SK-N-SH treated with all-trans-retinoic acid at 6 μM for 48 hours (cell line): ENCODE measurements at regions not wholly inside any gene's neighbourhood (a gene's known extent, or its start where the extent isn't known, plus 50 kb on each side); places are given as distances from the start of the nearest gene placed in this dataset.

Experiments used
- ARNTL ChIP-seq: fragments of 450-650 bp; formaldehyde crosslinking; IDR thresholded peaks from 2 replicates; pipeline ENCODE4 v1.5.0; 2020; ENCODE audit warnings: low read depth, mild to moderate bottlenecking, moderate library complexity, borderline replicate concordance
- CSDC2 ChIP-seq: fragments of 250-450 bp; sonication (Bioruptor Pico); IDR thresholded peaks from 2 replicates; pipeline ENCODE4 v1.5.0; 2020; ENCODE audit warnings: mild to moderate bottlenecking, moderate library complexity
- ESRRG ChIP-seq: fragments of 250-450 bp; sonication (Bioruptor Pico); IDR thresholded peaks from 2 replicates; pipeline ENCODE4 v1.6.1; 2021; ENCODE audit warnings: mild to moderate bottlenecking
- ISL1 ChIP-seq: fragments of 250-450 bp; sonication (Bioruptor Pico); IDR thresholded peaks from 2 replicates; pipeline ENCODE4 v2.1.2; 2022; ENCODE audit warnings: mild to moderate bottlenecking, moderate library complexity
- OSR1 ChIP-seq: fragments of 250-450 bp; sonication (Bioruptor Pico); IDR thresholded peaks from 2 replicates; pipeline ENCODE4 v1.8.0; 2022; ENCODE audit warnings: moderate library complexity, mild to moderate bottlenecking, inconsistent platforms
- RARB ChIP-seq: fragments of 250-450 bp; sonication (Bioruptor Pico); IDR thresholded peaks from 2 replicates; pipeline ENCODE4 v1.8.0; 2021; ENCODE audit warnings: mild to moderate bottlenecking, moderate library complexity
- SNAI2 ChIP-seq: fragments of 250-450 bp; sonication (Bioruptor Pico); IDR thresholded peaks from 2 replicates; pipeline ENCODE4 v1.5.0; 2020; ENCODE audit warnings: mild to moderate bottlenecking, moderate library complexity
- TCF4 ChIP-seq: fragments of 250-450 bp; sonication (Bioruptor Pico); IDR thresholded peaks from 2 replicates; pipeline ENCODE4 v1.8.0; 2021; ENCODE audit warnings: mild to moderate bottlenecking, moderate library complexity, borderline replicate concordance
- ZC3H10 ChIP-seq: fragments of 250-450 bp; sonication (Bioruptor Pico); IDR thresholded peaks from 2 replicates; pipeline ENCODE4 v1.5.1; 2021; ENCODE audit warnings: mild to moderate bottlenecking, moderate library complexity
- ZFP30 ChIP-seq: fragments of 450-650 bp; formaldehyde crosslinking; IDR thresholded peaks from 2 replicates; pipeline ENCODE4 v1.5.0; 2022; ENCODE audit warnings: mild to moderate bottlenecking, moderate library complexity
- ZNF8 ChIP-seq: fragments of 450-650 bp; formaldehyde crosslinking; IDR thresholded peaks from 2 replicates; pipeline ENCODE4 v1.5.0; 2020; ENCODE audit warnings: mild to moderate bottlenecking, moderate library complexity
- TF ChIP-seq, protein P1 (sequence below): fragments of 250-450 bp; sonication (Bioruptor Pico); IDR thresholded peaks from 2 replicates; pipeline ENCODE4 v1.5.1; 2020; ENCODE audit warnings: low read depth, mild to moderate bottlenecking, moderate library complexity
- TF ChIP-seq, protein P2 (sequence below): fragments of 250-450 bp; sonication (Bioruptor Pico); IDR thresholded peaks from 2 replicates; pipeline ENCODE4 v1.8.0; 2020; ENCODE audit warnings: mild to moderate bottlenecking, moderate library complexity, borderline replicate concordance
- TF ChIP-seq, protein P3 (sequence below): fragments of 250-450 bp; sonication (Bioruptor Pico); IDR thresholded peaks from 2 replicates; pipeline ENCODE4 v1.5.0; 2020; ENCODE audit warnings: mild to moderate bottlenecking, moderate library complexity

DNA sequence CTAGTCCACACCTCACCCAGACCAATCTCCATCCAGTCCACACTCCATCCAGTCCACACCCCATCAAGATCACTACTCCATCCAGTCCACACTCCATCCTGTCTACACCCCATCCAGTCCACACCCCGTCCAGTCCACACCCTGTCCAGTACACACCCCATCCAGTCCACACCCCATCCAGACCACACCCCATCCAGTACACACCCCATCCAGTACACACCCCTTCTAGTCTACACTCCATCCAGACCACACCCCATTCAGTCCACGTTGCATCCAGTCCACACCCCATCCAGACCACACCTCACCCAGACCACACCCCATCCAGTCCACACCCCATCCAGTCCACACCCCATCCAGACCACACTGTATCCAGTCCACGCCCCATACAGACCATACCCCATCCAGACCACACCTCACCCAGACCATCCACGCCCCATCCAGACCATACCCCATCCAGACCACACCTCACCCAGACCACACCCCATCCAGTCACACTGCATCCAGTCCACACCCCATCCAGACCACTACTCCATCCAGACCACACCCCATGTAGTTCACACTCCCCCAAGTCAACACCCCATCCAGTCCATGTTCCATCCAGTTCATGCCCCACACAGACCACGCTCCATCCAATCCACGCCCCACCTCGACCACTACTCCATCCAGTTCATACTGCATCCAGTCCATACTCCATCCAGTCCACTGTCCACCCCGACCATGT is 116.6 kb upstream of the RTL1 start:
- TF ChIP-seq ISL1 (CRISPR knock-in tag) = no peak
- no peak for TF ChIP-seq ARNTL (CRISPR knock-in tag)
- no peak for TF ChIP-seq ESRRG (CRISPR knock-in tag)
- no peak for TF ChIP-seq ZC3H10 (CRISPR knock-in tag)
- TF ChIP-seq, protein P1, sequence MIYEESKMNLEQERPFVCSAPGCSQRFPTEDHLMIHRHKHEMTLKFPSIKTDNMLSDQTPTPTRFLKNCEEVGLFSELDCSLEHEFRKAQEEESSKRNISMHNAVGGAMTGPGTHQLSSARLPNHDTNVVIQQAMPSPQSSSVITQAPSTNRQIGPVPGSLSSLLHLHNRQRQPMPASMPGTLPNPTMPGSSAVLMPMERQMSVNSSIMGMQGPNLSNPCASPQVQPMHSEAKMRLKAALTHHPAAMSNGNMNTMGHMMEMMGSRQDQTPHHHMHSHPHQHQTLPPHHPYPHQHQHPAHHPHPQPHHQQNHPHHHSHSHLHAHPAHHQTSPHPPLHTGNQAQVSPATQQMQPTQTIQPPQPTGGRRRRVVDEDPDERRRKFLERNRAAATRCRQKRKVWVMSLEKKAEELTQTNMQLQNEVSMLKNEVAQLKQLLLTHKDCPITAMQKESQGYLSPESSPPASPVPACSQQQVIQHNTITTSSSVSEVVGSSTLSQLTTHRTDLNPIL (CRISPR knock-in tag) = no peak
- no peak for TF ChIP-seq OSR1
- TF ChIP-seq, protein P2, sequence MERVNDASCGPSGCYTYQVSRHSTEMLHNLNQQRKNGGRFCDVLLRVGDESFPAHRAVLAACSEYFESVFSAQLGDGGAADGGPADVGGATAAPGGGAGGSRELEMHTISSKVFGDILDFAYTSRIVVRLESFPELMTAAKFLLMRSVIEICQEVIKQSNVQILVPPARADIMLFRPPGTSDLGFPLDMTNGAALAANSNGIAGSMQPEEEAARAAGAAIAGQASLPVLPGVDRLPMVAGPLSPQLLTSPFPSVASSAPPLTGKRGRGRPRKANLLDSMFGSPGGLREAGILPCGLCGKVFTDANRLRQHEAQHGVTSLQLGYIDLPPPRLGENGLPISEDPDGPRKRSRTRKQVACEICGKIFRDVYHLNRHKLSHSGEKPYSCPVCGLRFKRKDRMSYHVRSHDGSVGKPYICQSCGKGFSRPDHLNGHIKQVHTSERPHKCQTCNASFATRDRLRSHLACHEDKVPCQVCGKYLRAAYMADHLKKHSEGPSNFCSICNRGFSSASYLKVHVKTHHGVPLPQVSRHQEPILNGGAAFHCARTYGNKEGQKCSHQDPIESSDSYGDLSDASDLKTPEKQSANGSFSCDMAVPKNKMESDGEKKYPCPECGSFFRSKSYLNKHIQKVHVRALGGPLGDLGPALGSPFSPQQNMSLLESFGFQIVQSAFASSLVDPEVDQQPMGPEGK = no peak
- TF ChIP-seq, protein P3, sequence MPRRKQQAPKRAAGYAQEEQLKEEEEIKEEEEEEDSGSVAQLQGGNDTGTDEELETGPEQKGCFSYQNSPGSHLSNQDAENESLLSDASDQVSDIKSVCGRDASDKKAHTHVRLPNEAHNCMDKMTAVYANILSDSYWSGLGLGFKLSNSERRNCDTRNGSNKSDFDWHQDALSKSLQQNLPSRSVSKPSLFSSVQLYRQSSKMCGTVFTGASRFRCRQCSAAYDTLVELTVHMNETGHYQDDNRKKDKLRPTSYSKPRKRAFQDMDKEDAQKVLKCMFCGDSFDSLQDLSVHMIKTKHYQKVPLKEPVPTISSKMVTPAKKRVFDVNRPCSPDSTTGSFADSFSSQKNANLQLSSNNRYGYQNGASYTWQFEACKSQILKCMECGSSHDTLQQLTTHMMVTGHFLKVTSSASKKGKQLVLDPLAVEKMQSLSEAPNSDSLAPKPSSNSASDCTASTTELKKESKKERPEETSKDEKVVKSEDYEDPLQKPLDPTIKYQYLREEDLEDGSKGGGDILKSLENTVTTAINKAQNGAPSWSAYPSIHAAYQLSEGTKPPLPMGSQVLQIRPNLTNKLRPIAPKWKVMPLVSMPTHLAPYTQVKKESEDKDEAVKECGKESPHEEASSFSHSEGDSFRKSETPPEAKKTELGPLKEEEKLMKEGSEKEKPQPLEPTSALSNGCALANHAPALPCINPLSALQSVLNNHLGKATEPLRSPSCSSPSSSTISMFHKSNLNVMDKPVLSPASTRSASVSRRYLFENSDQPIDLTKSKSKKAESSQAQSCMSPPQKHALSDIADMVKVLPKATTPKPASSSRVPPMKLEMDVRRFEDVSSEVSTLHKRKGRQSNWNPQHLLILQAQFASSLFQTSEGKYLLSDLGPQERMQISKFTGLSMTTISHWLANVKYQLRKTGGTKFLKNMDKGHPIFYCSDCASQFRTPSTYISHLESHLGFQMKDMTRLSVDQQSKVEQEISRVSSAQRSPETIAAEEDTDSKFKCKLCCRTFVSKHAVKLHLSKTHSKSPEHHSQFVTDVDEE (CRISPR knock-in tag) = no peak
- no peak for TF ChIP-seq RARB (CRISPR knock-in tag)
- no peak for TF ChIP-seq ZFP30 (CRISPR knock-in tag)
- no peak for TF ChIP-seq ZNF8
- TF ChIP-seq SNAI2 = no peak
- TF ChIP-seq CSDC2 = no peak
- TF ChIP-seq TCF4 (CRISPR knock-in tag) = no peak
